ENCODE measurements at regions not wholly inside any gene's neighbourhood (a gene's known extent, or its start where the extent isn't known, plus 50 kb on each side); places are given as distances from the start of the nearest gene placed in this dataset.
A peak's percentile ranks its signal among the peaks of the same experiment; 100 is the strongest.
"Not testable (repeated sequence)": the region's sequence is repeated elsewhere in the genome, so short reads cannot be mapped to it uniquely, and the experiment has no call there.

GRCh38 chrX:10981506-10981905 lies 129.6 kb upstream of the HCCS start:
- in situ Hi-C loops (cut with HindIII; ENCODE audit: low pct_ligation_motif_present, low pct_unique_long_range_greater_than_20kb, low sequenced_read_pairs), result no loop called here

GRCh38 chrX:10983526-10983925 lies 127.6 kb upstream of the HCCS start:
- DNase-seq, result no peak
- in situ Hi-C loops (cut with HindIII; ENCODE audit: low pct_ligation_motif_present, low pct_unique_long_range_greater_than_20kb, low sequenced_read_pairs), result no loop called here

More at GRCh38 chrX:10981506-10981905, 129.6 kb upstream of the HCCS start:
- DNase-seq, result no peak

- DNase-seq, result no peak
- in situ Hi-C loops (cut with HindIII; ENCODE audit: low pct_ligation_motif_present, low pct_unique_long_range_greater_than_20kb, low sequenced_read_pairs), result no loop called here
These were observed 126.9 kb upstream of the HCCS start for GRCh38 chrX:10984213-10984612.

- in situ Hi-C loops (cut with HindIII; ENCODE audit: low pct_ligation_motif_present, low pct_unique_long_range_greater_than_20kb, low sequenced_read_pairs), result no loop called here
- no peak for DNase-seq
These were observed 124.5 kb upstream of the HCCS start for GRCh38 chrX:10986616-10987015.

- DNase-seq, result no peak
- in situ Hi-C loops (cut with HindIII; ENCODE audit: low pct_ligation_motif_present, low pct_unique_long_range_greater_than_20kb, low sequenced_read_pairs), result no loop called here
These were observed 122.5 kb upstream of the HCCS start for GRCh38 chrX:10988653-10989052.

GRCh38 chrX:10989386-10989785 lies 121.7 kb upstream of the HCCS start:
- DNase-seq, result peak; percentile 19
- in situ Hi-C loops (cut with HindIII; ENCODE audit: low pct_ligation_motif_present, low pct_unique_long_range_greater_than_20kb, low sequenced_read_pairs), result no loop called here

GRCh38 chrX:10990418-10990817 lies 120.7 kb upstream of the HCCS start:
- DNase-seq, result no peak
- in situ Hi-C loops (cut with HindIII; ENCODE audit: low pct_ligation_motif_present, low pct_unique_long_range_greater_than_20kb, low sequenced_read_pairs), result no loop called here

- in situ Hi-C loops (cut with HindIII; ENCODE audit: low pct_ligation_motif_present, low pct_unique_long_range_greater_than_20kb, low sequenced_read_pairs), result no loop called here
- no peak for DNase-seq
These were observed 120.2 kb upstream of the HCCS start for GRCh38 chrX:10990976-10991375.

- no peak for DNase-seq
- in situ Hi-C loops (cut with HindIII; ENCODE audit: low pct_ligation_motif_present, low pct_unique_long_range_greater_than_20kb, low sequenced_read_pairs), result no loop called here
These were observed 119.0 kb upstream of the HCCS start for GRCh38 chrX:10992110-10992509.

GRCh38 chrX:11007076-11007475 lies 104.1 kb upstream of the HCCS start:
- DNase-seq; in situ Hi-C loops (cut with HindIII; ENCODE audit: low pct_ligation_motif_present, low pct_unique_long_range_greater_than_20kb, low sequenced_read_pairs): not testable (repeated sequence)

- DNase-seq, result no peak
- in situ Hi-C loops (cut with HindIII; ENCODE audit: low pct_ligation_motif_present, low pct_unique_long_range_greater_than_20kb, low sequenced_read_pairs), result no loop called here
These were observed 100.7 kb upstream of the HCCS start for GRCh38 chrX:11010476-11010875.

- in situ Hi-C loops (cut with HindIII; ENCODE audit: low pct_ligation_motif_present, low pct_unique_long_range_greater_than_20kb, low sequenced_read_pairs), result no loop called here
- DNase-seq, result no peak
These were observed 94.4 kb upstream of the HCCS start for GRCh38 chrX:11016728-11017127.

GRCh38 chrX:11022588-11022987 lies 88.5 kb upstream of the HCCS start:
- in situ Hi-C loops (cut with HindIII; ENCODE audit: low pct_ligation_motif_present, low pct_unique_long_range_greater_than_20kb, low sequenced_read_pairs); DNase-seq: not testable (repeated sequence)

- in situ Hi-C loops (cut with HindIII; ENCODE audit: low pct_ligation_motif_present, low pct_unique_long_range_greater_than_20kb, low sequenced_read_pairs), result no loop called here
- DNase-seq, result no peak
These were observed 71.2 kb upstream of the HCCS start for GRCh38 chrX:11039926-11040325.

GRCh38 chrX:11040405-11040804 lies 70.7 kb upstream of the HCCS start:
- DNase-seq, result no peak
- in situ Hi-C loops (cut with HindIII; ENCODE audit: low pct_ligation_motif_present, low pct_unique_long_range_greater_than_20kb, low sequenced_read_pairs), result no loop called here

GRCh38 chrX:11040996-11041395 lies 70.1 kb upstream of the HCCS start:
- in situ Hi-C loops (cut with HindIII; ENCODE audit: low pct_ligation_motif_present, low pct_unique_long_range_greater_than_20kb, low sequenced_read_pairs), result no loop called here

GRCh38 chrX:11050013-11050412 lies 61.1 kb upstream of the HCCS start:
- in situ Hi-C loops (cut with HindIII; ENCODE audit: low pct_ligation_motif_present, low pct_unique_long_range_greater_than_20kb, low sequenced_read_pairs), result no loop called here
- no peak for DNase-seq

More at GRCh38 chrX:11040996-11041395, 70.1 kb upstream of the HCCS start:
- DNase-seq, result no peak

GRCh38 chrX:11053351-11053750 lies 57.8 kb upstream of the HCCS start:
- in situ Hi-C loops (cut with HindIII; ENCODE audit: low pct_ligation_motif_present, low pct_unique_long_range_greater_than_20kb, low sequenced_read_pairs), result no loop called here

GRCh38 chrX:11056322-11057176 lies 54.6 kb upstream of the HCCS start:
- DNase-seq, result no peak
- in situ Hi-C loops (cut with HindIII; ENCODE audit: low pct_ligation_motif_present, low pct_unique_long_range_greater_than_20kb, low sequenced_read_pairs), result no loop called here

More at GRCh38 chrX:11053351-11053750, 57.8 kb upstream of the HCCS start:
- DNase-seq, result no peak

- DNase-seq, result no peak
- in situ Hi-C loops (cut with HindIII; ENCODE audit: low pct_ligation_motif_present, low pct_unique_long_range_greater_than_20kb, low sequenced_read_pairs), result no loop called here
These were observed 51.2 kb upstream of the HCCS start for GRCh38 chrX:11059933-11060332.

All from ACHN (cell line).